ENCODE measurements at regions not wholly inside any gene's neighbourhood (a gene's known extent, or its start where the extent isn't known, plus 50 kb on each side); places are given as distances from the start of the nearest gene placed in this dataset.

DNA sequence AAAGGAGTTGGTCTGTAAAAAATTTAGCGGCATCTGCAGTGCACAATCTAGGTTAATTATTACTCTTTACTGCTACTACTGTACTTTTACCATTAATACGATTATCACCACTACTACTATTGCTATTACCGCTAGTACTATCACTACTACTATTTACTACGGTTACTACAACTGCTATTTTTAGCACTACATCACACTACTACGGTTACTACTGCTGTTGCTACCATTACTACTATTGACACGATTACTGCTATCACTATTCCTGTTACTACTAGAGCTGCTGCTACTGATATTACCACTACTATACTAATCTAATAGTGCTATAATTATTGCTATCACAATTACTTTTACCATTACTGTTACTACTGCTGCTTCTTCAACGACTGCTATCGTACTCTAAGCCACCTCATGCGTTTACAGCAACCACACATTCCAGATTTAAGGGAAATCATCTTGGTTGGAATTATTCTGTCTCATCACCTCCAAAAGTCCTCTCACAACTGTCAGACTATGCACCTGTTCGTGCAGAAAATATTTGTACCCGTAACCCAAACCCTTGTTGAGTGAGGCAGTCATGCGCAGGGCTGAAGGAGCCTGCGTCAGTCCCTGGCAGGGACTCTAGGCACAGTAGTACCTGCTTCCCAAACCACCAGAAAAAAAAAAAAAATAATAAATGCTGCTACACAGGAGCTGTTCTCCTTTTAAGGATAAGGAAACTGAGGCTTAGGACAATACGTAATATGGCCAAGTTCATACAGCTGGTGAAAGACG lies 59.5 kb downstream of the MAF start:
- no TSS peak for BruUV-seq (replicated peaks)
- H2BK120ac ChIP-seq (ENCODE audit: low read depth, low read length) = no peak overlapping the region
- dilution Hi-C loops (cut with HindIII; ENCODE audit: low sequenced_read_pairs, unreplicated experiment) (no loop called here), intact Hi-C loops (cut with micrococcal nuclease) (no loop called here), in situ Hi-C loops (cut with MboI; ENCODE audit: low sequenced_read_pairs) (no loop called here)
- ChIA-PET POLR2A (ENCODE audit: unreplicated experiment) (no interaction called here), CTCF (no interaction called here)
- H3K4me3 ChIP-seq (ENCODE audit: insufficient read depth, low read depth, low read length) = no peak overlapping the region
- H4K91ac ChIP-seq (ENCODE audit: insufficient read depth, low read depth, low read length) = no peak overlapping the region
- no peak overlapping the region for H3K56ac ChIP-seq (ENCODE audit: extremely low read depth, insufficient read depth, low read length)
- H3K18ac ChIP-seq (ENCODE audit: low read depth, low read length) = no peak overlapping the region
- H3K4ac ChIP-seq (ENCODE audit: low read depth, low read length) = no peak overlapping the region
- no peak overlapping the region for H2BK5ac ChIP-seq (ENCODE audit: low read depth, low read length, poor library complexity, severe bottlenecking)
- no peak overlapping the region for H3K9ac ChIP-seq (ENCODE audit: low read depth, low read length)
- no peaks in the 10 kb centered on the region for H3K27me3 ChIP-seq (ENCODE audit: control insufficient read depth, insufficient read depth, low read length)
- H3K9me3 ChIP-seq (ENCODE audit: control insufficient read depth, insufficient read depth, low read length) = peaks cover 20% of the 10 kb centered on the region
- no peak overlapping the region for H2BK20ac ChIP-seq (ENCODE audit: low read depth, low read length)
- H3K4me1 ChIP-seq (ENCODE audit: control insufficient read depth, insufficient read depth, low read length) = no peaks in the 10 kb centered on the region
- no peaks in the 10 kb centered on the region for H3K9me1 ChIP-seq (ENCODE audit: insufficient read depth, low read length)
- H2AFZ ChIP-seq (replicated peaks; ENCODE audit: low read length, poor library complexity) = no peak overlapping the region
- H4K20me1 ChIP-seq (ENCODE audit: insufficient read depth, low read length) = no peaks in the 10 kb centered on the region
- no peaks in the 10 kb centered on the region for H3K36me3 ChIP-seq (ENCODE audit: control insufficient read depth, insufficient read depth, low read length)
- no peak overlapping the region for H2AK9ac ChIP-seq (replicated peaks; ENCODE audit: low read depth, low read length, poor library complexity)
- WGBS, 2 experiments (ENCODE audit: extremely low coverage in 2 of 2, insufficient read length in 1 of 2) = 80% methylated on average over 1 of the region's 15 CpGs; no CpG with 5 or more reads in 1 of the 2 experiments
- H2AK5ac ChIP-seq (ENCODE audit: low read depth, low read length) = no peak overlapping the region
- ATAC-seq (ENCODE audit: low read depth) (no peak), DNase-seq (no peak)
- H2BK15ac ChIP-seq (ENCODE audit: low read depth, low read length) = no peak overlapping the region
- H3K14ac ChIP-seq (replicated peaks; ENCODE audit: low read depth, low read length) = no peak overlapping the region
- H3K4me2 ChIP-seq (ENCODE audit: low read depth, low read length) = no peak overlapping the region
- no peaks in the 10 kb centered on the region for H3K79me1 ChIP-seq (ENCODE audit: low read depth in 1 of 2, low read length in 2 of 2)
- H4K5ac ChIP-seq (ENCODE audit: low read depth, low read length) = no peak overlapping the region
- TF ChIP-seq, protein P1, sequence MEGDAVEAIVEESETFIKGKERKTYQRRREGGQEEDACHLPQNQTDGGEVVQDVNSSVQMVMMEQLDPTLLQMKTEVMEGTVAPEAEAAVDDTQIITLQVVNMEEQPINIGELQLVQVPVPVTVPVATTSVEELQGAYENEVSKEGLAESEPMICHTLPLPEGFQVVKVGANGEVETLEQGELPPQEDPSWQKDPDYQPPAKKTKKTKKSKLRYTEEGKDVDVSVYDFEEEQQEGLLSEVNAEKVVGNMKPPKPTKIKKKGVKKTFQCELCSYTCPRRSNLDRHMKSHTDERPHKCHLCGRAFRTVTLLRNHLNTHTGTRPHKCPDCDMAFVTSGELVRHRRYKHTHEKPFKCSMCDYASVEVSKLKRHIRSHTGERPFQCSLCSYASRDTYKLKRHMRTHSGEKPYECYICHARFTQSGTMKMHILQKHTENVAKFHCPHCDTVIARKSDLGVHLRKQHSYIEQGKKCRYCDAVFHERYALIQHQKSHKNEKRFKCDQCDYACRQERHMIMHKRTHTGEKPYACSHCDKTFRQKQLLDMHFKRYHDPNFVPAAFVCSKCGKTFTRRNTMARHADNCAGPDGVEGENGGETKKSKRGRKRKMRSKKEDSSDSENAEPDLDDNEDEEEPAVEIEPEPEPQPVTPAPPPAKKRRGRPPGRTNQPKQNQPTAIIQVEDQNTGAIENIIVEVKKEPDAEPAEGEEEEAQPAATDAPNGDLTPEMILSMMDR (conservative IDR thresholded peaks at IDR 0.05; ENCODE audit: low read depth, low read length) = no peak
- TF ChIP-seq RFX5 (IDR thresholded peaks at IDR 0.05; ENCODE audit: low read depth, low read length) (no peak), BHLHE40 (IDR thresholded peaks at IDR 0.05; ENCODE audit: low read depth, low read length) (no peak), MXI1 (IDR thresholded peaks at IDR 0.05; ENCODE audit: borderline replicate concordance, low read depth, low read length) (no peak), SMC3 (IDR thresholded peaks at IDR 0.05; ENCODE audit: low read depth, low read length) (no peak), POLR2A (IDR thresholded peaks at IDR 0.05; ENCODE audit: low read depth, low read length) (no peak), CEBPB (IDR thresholded peaks at IDR 0.05; ENCODE audit: low read depth, low read length) (no peak), NFE2L2 (IDR thresholded peaks at IDR 0.05; ENCODE audit: low read depth, low read length) (no peak), MAFK (IDR thresholded peaks at IDR 0.05; ENCODE audit: low read depth, low read length) (no peak), RCOR1 (IDR thresholded peaks at IDR 0.05; ENCODE audit: insufficient replicate concordance, low read length) (no peak), MAZ (IDR thresholded peaks at IDR 0.05; ENCODE audit: borderline replicate concordance, low read depth, low read length) (no peak), CHD1 (IDR thresholded peaks at IDR 0.05; ENCODE audit: low read depth, low read length) (no peak)
- TF ChIP-seq, protein P2, sequence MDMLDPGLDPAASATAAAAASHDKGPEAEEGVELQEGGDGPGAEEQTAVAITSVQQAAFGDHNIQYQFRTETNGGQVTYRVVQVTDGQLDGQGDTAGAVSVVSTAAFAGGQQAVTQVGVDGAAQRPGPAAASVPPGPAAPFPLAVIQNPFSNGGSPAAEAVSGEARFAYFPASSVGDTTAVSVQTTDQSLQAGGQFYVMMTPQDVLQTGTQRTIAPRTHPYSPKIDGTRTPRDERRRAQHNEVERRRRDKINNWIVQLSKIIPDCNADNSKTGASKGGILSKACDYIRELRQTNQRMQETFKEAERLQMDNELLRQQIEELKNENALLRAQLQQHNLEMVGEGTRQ (IDR thresholded peaks at IDR 0.05; ENCODE audit: low read depth, low read length) = no peak
- TF ChIP-seq, protein P3, sequence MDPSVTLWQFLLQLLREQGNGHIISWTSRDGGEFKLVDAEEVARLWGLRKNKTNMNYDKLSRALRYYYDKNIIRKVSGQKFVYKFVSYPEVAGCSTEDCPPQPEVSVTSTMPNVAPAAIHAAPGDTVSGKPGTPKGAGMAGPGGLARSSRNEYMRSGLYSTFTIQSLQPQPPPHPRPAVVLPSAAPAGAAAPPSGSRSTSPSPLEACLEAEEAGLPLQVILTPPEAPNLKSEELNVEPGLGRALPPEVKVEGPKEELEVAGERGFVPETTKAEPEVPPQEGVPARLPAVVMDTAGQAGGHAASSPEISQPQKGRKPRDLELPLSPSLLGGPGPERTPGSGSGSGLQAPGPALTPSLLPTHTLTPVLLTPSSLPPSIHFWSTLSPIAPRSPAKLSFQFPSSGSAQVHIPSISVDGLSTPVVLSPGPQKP (IDR thresholded peaks at IDR 0.05; ENCODE audit: borderline replicate concordance, low read depth, low read length) = no peak
- no peak overlapping the region for H4K8ac ChIP-seq (ENCODE audit: low read depth in 2 of 2, low read length in 2 of 2)
- no peak overlapping the region for H3K27ac ChIP-seq (ENCODE audit: insufficient read depth, low read length)
- H3K23ac ChIP-seq (ENCODE audit: low read depth, low read length) = no peak overlapping the region
